SHP77 (cell line): ENCODE measurements at regions not wholly inside any gene's neighbourhood (a gene's known extent, or its start where the extent isn't known, plus 50 kb on each side); places are given as distances from the start of the nearest gene placed in this dataset.

Experiments
- DNase-seq, 2 experiments: peaks; one replicate each; lab custom pipeline; 2025; lab: John Stamatoyannopoulos, UW

DNA sequence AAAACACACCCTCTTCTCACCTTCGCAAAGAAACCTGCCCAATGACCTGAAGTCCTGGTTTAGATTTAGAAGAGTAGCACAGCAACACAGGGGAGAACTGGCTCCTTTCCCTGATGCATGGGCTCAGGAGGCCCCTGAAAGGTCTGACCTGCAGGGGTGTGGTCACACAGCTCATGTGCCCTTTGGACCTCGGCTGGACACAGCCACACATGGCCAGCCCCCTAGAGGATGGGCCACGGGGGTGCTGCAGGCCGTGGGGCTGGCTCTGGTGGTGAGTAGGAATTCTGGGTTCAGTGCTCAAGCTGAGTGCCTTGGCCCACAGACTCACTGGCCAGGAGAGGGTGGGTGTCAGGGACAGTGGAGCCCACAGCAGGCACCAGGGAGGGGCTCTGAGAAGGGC is 118.5 kb upstream of the ADCY1 start:
- no peak for DNase-seq

DNA sequence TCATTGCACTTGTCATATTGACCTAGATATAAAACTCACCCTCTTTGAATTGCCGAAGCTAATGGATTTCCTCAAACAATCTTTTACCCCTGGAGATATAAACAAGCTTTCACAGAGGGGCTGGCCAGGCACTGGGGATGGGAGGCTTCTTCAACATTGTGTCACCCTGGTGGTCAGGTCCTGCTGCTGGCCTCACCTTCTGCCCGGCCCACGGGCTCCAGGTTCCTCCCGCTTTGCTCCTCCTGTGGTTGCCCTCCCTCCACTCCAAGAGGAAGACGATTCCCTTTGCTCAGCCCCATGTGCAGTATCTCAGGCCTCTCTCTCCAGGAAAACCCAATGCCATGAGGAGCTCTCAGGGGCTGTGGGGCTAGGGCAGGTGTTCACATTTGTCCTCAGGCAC is 118.1 kb upstream of the ADCY1 start:
- DNase-seq, result no peak

DNA sequence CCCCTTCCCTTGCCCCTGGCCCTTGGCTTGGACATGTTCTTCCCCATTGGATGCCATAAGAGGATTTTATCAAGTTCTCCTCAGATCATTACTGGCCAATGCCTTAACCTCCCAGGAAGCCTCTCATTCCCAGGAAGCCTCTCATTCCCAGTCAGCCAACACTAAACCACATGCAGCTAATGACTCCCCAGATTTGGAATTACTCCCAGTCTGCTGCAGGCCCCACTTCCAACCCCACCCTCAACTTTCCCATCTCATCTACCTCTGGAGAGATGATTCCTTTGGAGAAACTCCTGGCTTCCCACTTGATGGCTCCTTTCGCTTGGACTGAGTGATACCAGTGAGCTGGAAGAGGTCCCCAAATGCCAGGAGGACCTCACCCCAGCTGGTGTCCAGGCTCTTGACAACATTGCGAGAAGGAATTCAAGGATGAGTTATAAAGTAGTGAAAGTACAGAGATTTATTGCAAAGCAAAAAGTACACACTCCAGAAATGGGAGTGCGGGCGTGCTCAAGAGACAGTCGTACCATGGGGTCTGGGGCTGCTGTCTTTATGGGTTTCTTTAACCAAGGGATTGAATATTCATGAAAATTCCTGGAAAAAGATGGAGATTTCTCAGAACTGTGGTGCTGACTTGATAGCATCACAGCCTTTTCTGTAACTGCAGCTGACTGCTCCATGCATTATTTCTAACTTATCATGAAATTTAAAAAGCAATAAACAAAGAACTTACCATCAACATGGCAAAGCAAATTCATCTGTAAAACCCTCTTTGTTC is 117.2 kb upstream of the ADCY1 start:
- no peak for DNase-seq

DNA sequence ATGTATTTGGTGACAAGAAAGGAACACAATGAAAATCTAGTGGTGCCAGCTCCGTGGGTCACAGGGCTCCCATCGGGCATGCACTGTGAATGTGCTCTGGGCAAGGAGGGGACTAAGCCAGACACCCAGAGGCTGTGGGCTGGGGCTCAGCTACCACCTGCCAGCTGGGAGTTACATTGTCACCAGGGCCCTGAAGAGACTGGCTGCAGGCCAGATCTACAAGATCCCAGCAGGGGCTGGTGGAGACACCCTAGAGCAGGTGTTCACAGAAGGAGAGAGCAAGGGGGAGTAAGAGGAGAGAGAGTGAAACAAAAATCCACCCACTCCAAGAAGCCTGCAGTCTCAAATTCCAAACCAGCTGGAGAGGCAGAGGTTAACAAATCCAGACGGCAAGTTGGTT is 116.6 kb upstream of the ADCY1 start:
- peak; percentile 92 for DNase-seq

DNA sequence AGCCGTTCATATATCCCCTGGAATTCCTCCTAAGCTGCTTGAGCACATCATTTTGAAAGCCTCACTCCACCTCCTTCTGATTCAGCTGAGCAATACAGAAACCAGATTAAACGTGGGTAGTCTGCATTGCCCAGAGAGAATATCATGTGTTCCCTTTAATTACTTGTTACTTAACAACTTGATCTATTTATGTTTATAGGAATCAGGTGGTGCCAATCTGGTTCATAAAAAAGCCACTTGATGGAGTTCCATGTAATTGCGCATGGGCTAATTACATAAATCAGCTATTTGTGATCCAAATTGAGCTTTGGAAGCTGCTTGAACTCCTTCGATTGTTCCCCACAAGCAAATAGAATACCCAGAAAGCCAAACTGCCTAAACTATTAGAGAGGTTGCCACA is 114.7 kb upstream of the ADCY1 start:
- no peak for DNase-seq

DNA sequence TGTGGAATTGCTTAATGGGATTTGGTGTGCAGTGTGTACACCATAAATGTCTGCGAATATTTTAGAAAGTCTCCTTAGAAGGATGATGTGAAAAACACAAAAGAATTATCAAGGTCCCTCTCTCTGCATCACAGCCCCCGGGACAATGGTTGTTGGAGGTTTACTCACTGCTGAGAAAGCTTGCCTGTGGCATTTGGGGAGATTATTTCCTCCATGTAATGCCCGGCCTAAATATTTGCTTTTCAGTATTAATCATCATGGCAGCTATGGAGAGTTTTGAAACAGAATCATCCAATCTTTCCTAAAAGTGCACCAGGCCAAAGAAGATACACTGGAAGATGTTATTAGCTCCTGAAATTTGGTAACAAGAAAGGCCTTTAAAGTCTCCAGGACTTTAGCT is 113.8 kb upstream of the ADCY1 start:
- DNase-seq, result no peak

DNA sequence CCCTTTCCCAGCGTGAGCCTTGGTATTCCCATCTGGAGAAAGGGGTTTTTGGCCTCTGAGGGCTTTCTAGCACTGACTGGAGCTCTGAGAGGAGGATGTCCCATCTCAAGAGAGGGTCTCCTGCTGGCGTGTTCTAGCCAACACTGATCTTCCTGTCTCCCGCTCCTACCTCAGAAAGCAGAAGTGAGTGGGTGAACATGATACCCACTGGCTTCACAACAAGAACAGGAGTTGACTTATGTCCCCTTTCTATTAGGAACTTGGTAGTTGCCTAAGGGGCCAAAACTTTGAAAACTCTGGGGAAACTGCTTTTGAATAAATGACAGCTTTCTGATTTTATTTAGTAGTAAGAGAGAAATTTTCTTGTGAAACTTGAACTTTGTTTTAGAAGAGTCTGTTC is 113.1 kb upstream of the ADCY1 start:
- DNase-seq, result no peak

DNA sequence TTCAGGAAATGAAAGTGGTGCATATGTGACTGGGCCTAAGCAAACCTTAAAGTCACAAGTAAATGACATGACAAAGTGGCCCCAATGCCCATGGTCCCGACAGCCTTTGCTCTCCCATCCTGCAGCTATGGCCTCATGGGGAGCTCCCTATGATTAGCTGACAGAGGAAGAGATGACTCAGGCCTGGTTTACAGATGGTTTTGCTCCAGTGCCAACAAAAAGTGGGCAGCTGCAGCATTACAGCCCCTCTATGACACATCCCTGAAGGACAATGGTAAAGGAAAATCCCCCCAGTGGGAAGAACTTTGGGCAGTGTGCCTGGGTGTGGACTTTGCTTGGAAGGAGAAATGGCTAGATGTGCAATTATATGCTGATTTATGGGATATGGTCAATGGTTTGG is 105.1 kb upstream of the ADCY1 start:
- peak in 1 of 2 experiments; percentile 11 for DNase-seq

DNA sequence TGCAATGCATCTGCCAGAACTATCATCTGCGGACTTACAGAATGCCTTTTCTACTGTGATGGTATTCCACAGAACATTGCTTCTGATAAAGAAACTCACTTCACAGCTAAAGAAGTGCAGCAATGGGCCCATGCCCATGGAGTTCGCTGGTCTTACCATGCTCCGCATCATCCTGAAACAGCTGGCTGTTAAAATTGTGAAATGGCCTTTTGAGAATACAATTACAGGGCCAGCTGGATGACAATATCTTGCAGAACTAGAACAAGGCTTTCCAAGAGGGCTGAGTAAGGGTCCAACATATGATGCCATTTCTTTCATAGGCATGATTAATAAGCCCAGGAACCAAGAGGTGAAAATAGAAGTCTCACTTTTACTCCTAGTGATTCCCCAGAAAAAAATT is 104.1 kb upstream of the ADCY1 start:
- DNase-seq, result no peak

DNA sequence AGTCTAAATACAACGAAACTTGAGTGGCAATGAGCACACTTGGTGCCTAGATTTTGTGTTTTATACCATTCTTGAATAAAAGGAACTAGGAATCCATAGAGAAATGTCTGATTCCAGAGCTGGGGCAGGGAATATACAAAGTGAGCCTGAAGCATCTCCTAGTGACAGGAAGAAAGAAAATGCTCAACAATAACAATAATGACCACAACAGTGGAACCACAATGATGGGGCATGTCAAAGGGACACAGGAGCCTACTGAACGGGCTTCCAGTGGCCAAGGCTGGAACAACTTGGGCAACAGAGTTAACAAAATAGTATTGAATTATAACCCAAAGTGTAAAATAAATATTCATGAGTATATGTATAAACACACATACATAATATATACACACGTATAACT is 94.4 kb upstream of the ADCY1 start:
- DNase-seq, result no peak

DNA sequence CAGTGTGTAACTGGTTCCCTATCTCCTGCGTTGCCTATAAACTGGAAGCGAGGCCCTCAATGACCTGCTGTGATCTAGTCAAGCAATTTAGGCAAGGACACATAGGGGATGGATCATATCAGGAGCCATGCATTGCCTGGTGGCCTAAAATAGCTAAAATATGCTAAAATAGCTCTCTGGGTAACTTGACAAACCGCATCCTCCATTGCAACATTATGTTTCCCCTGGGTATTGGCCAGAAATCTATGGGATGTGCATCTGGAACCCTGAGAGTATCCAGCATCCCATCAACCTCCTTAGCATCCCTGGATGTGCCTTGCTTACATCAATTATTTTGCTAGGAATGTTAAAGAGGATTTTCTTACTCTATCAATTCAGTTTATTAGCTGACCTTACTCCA is 91.7 kb upstream of the ADCY1 start:
- no peak for DNase-seq

DNA sequence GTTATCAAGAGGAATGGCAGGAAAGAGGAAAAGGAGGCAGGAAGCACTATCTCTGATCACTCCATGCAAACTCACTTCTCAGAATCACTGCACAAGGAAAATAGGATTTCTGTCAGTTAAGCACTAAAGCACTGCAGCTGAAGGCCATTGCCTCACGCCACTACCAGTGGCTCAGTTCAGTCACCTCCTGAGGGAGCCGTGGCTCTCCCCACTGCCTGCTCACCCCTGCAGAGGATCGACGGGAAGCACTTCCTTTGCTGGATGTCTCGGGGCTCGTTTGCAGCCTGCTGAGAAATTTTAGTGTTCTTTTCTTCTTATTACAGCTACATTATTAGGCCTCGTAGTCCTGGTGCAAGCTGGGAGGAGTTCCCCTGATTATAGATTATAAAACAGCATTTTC is 90.1 kb upstream of the ADCY1 start:
- DNase-seq, result peak; percentile 13 to 52

DNA sequence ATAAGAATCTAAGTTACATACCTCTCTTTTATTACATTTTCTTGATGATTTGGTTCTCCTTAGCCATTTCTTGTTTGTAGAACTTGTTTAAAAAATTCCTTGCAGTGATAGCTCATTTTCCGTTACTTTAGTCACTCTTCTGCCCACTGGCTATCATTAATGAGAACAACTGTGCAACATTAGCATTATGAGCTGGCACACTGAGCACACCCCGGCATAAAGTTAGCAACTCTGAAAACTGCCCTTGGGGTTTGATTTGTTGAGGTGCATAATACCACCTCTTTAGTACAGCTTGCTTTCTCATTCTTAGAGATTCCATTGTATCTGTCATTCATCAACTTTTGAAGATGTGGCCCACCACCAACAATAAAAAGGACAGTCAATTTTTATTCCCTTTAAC is 87.6 kb upstream of the ADCY1 start:
- DNase-seq, result no peak

DNA sequence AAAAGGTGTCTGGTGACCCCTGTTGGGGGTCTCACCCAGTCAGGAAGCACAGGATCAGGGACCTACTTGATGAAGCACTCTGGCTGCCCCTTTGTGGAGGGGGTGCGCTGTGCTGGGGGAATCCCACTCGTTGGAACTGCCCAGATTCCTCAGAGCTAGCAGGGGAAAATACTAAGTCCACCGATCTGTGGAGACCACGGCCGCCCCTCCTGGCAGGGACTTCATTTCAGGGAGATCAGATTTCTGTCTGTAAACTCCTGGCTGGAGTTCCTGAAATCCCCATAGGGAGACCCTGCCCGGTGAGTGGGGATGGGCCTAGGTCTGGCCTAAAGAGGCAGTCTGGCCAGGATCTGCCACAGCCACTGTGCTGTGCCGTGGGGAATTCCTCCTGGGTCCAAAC is 79.3 kb upstream of the ADCY1 start:
- DNase-seq, result no peak

DNA sequence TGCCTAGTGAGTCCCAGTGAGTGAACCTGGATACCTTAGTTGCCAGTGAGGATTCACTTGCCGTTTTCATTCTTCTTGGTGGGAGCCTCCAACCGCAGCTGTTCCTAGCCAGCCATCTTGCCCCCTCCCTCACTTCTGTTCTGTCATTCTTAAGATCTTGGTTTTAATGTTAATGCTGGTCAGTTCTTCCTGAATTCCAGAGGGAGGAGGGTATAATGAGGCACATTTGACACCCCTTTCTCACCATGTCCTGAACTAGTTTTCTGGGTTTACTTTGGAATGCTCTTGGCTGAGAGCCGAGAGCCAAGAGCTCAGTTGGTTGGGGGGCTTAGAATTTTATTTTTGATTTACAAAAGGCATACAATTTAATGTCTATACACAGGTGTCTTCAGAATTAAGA is 78.5 kb upstream of the ADCY1 start:
- no peak for DNase-seq

DNA sequence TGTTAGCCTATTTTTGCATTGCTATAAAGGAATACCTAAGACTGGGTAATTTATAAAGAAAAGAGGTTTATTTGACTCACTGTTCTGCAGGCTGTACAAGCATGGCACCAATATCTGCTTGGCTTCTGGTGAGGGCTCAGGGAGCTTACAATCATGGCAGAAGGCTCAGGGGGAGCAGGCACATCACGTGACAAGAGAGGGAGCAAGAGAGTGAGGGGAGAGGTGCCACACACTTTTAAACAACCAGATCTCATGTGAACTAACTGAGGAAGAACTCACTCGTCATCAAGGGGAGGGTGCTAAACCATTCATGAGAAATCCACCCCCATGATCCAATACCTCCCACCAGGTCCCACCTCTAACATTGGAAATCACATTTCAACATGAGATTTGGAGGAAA is 73.9 kb upstream of the ADCY1 start:
- DNase-seq, result no peak

DNA sequence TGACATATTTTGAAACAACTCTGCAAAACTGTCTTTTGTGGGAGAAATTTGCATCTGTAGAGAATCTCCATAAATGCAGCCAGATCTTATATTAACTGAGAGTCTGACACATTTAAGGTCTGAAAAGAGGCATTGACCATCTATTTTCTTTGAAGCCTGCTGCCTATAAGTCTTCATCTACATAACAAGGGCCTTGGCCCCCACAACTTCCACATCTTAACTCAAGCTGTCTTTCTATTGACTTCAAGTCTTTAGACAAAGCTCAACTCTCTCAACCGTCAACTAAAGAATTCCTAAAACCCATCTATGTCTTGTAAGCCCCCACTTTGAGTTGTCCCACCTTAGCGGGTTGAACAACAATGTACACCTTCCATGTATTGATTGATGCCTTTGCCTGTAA is 72.4 kb upstream of the ADCY1 start:
- no peak for DNase-seq

DNA sequence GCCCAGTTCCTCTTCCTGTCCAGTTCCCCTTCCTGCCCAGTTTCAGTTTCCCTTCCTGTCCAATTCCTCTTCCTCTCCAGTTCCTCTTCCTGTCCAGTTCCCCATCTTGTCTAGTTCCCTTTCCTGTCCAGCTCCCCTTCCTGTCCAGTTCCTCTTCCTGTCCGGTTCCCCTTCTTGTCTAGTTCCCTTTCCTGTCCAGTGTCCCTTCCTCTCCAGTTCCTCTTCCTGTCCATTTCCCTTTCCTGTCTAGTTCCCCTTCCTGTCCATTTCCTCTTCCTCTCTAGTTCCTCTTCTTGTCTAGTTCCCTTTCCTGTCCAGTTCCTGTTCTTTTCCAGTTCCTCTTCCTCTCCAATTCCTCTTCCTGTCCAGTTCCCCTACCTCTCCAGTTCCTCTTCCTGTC is 68.1 kb upstream of the ADCY1 start:
- no peak for DNase-seq

DNA sequence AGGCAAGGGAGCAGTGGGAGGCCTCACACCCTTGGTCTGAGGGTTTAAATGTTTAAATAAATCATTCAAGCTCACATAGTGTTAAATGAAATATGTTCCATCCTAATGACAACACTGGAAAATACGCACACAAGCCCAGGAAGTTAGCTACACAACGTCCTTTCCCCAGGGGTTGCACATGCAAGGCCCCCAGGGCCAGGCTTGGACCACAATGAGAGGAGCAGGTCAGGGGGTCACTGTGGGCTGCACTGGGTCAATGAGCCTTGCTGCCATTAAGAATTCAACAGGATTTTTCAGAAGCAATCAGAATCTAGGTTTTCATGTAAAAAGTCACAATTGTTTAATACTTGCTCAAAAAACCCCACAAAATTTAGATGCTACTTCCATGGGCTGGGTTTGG is 64.9 kb upstream of the ADCY1 start:
- DNase-seq, result no peak

DNA sequence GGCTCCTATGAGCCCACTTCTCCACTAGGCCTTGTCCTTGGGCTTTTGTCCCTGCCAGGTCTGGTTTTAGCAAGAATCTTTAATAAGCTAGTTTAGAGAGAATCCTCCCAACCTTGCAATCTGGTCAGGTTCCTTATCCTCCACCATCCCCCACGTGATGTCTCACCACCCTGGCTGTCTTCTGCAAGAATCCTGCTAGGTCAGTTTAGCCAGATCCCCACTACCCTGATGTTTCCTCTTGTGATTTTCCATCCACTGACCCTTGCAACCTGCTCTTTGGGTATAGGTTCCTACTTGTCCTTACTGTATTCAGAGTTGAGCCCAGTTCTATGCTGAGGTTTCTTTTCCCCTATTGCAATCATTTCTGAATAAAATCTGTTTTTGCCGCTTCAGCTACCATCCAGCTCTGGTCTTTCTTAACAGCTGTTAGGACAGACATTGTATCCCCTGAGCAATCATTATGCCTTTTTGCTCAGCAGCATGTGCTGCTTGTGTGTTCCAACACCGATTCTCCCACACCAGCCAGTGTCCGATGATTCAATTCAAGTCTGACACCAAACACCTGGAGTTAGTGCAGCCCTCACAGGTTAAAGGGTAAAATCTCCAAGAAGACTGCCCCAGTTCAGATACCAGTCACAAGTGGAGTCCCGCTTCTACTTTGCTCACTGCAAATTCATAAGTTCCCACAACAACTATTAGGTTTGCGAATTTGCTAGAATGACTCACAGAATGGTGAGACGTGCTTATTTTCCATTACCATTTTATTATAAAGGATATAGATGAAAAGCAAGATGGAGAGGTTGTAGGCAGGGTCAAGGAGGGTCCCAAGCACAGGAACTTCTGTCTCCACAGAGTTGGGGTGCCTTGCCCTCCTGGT is 62.2 kb upstream of the ADCY1 start:
- DNase-seq, result no peak

DNA sequence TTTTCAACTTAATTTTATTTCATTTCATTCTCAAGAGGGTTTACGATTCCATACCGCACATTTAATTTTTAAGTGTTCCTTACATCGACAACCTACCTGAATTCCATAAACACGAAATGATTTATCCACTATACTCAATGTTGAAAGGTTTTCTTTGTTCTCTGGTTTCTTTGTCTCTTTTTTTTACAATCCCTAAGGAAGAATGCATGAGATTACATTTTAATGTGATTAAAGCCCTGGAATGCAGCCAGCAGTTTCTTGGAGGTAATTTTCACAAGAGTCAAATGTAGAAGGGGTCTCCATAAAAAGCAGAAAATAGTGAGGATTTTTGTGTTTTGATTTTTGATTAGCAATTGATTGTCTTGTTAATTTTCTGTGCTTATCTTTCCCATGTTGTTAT is 59.2 kb upstream of the ADCY1 start:
- DNase-seq, result no peak

DNA sequence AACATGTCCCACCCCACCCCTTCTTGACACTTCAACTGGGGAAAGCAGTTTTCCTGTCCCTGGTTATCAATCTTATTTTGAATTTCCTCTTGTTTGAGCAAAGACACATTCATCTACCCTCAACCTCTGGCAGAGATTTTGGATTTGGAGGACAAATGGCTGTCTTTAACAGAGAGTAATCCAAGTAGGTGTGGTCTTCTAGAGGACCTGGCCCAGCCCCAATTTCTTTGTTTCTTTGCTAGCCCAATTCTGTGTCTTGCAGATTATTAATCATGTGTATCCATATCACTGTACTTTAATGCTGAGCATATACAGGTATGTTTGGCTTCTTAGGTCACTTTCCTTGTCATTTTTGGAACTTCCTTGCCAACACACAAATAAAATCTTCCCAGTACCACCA is 58.8 kb upstream of the ADCY1 start:
- DNase-seq, result no peak
